HG03432 (cell line): ENCODE measurements at regions not wholly inside any gene's neighbourhood (a gene's known extent, or its start where the extent isn't known, plus 50 kb on each side); places are given as distances from the start of the nearest gene placed in this dataset.

Source experiments
- ATAC-seq: cut with Tn5 transposase; IDR thresholded peaks from one replicate; pipeline ENCODE4 v1.9.1; 2021; ENCODE audit warnings: mild to moderate bottlenecking, moderate library complexity; ENCODE audit not compliant: unreplicated experiment

- no peak for ATAC-seq
These were observed 254.7 kb downstream of the IPO8 start for GRCh38 chr12:30440826-30441602.

- no peak for ATAC-seq
These were observed 256.5 kb downstream of the IPO8 start for GRCh38 chr12:30439201-30439600.

GRCh38 chr12:30438601-30439041 lies 257.0 kb downstream of the IPO8 start:
- no peak for ATAC-seq

- no peak for ATAC-seq
These were observed 258.1 kb downstream of the IPO8 start for GRCh38 chr12:30437616-30438015.

- no peak for ATAC-seq
These were observed 258.6 kb downstream of the IPO8 start for GRCh38 chr12:30437044-30437443.

- ATAC-seq = no peak
These were observed 267.6 kb downstream of the IPO8 start for GRCh38 chr12:30428098-30428497.

GRCh38 chr12:30427555-30427954 lies 268.1 kb downstream of the IPO8 start:
- no peak for ATAC-seq

GRCh38 chr12:30425445-30425844 lies 270.2 kb downstream of the IPO8 start:
- ATAC-seq = no peak

- ATAC-seq = no peak
These were observed 272.3 kb downstream of the IPO8 start for GRCh38 chr12:30423330-30423729.

GRCh38 chr12:30422844-30423243 lies 272.8 kb downstream of the IPO8 start:
- ATAC-seq = no peak

- no peak for ATAC-seq
These were observed 275.1 kb downstream of the IPO8 start for GRCh38 chr12:30420561-30420960.

- ATAC-seq = no peak
These were observed 277.9 kb downstream of the IPO8 start for GRCh38 chr12:30417697-30418231.

GRCh38 chr12:30416631-30417030 lies 279.0 kb downstream of the IPO8 start:
- ATAC-seq = no peak

GRCh38 chr12:30415777-30416176 lies 279.9 kb downstream of the IPO8 start:
- no peak for ATAC-seq

GRCh38 chr12:30414507-30414906 lies 281.2 kb downstream of the IPO8 start:
- ATAC-seq = no peak

GRCh38 chr12:30400349-30400748 lies 295.3 kb downstream of the IPO8 start:
- no peak for ATAC-seq

- ATAC-seq = no peak
These were observed 295.8 kb downstream of the IPO8 start for GRCh38 chr12:30399859-30400258.

- no peak for ATAC-seq
These were observed 299.1 kb downstream of the IPO8 start for GRCh38 chr12:30396576-30396975.

- ATAC-seq = no peak
These were observed 300.5 kb downstream of the IPO8 start for GRCh38 chr12:30395190-30395589.

GRCh38 chr12:30391766-30392366 lies 303.8 kb downstream of the IPO8 start:
- ATAC-seq = no peak

GRCh38 chr12:30385706-30386105 lies 310.0 kb downstream of the IPO8 start:
- no peak for ATAC-seq

- ATAC-seq = no peak
These were observed 310.7 kb downstream of the IPO8 start for GRCh38 chr12:30384976-30385375.
